H1 (cell line): ENCODE measurements at regions not wholly inside any gene's neighbourhood (a gene's known extent, or its start where the extent isn't known, plus 50 kb on each side); places are given as distances from the start of the nearest gene placed in this dataset.

Source experiments
- CTCF ChIA-PET: fragments of 300-600 bp; sonication (Branson Sonifier 250); formaldehyde crosslinking; loops from one replicate; lab custom pipeline; 2021; ENCODE audit not compliant: partially characterized antibody; lab: Charles Lee
- POLR2A ChIA-PET: fragments of 300-600 bp; sonication (Branson Sonifier 250); formaldehyde crosslinking; loops from one replicate; lab custom pipeline; 2021; ENCODE audit warnings: inconsistent platforms; ENCODE audit not compliant: partially characterized antibody; lab: Charles Lee
- DNase-seq, 2 experiments: peaks; one replicate each; pipeline versions ENCODE4 v3.0.0 to v3.0.0-alpha.2; 2010 to 2022; ENCODE audit warnings: low spot score in 2 of 2, low read depth in 1 of 2, mixed read lengths in 1 of 2
- FAIRE-seq: peaks from 2 replicates; lab custom pipeline; 2011; peaks lifted over from hg19 to GRCh38; lab: Jason Lieb, UNC
- H2AFZ ChIP-seq: 2 replicates; pipeline ENCODE4 v1.8.1; 2012; ENCODE audit warnings: low read length, inconsistent platforms
- H2AK5ac ChIP-seq: 2 replicates; pipeline ENCODE4 v1.6.1; 2013; ENCODE audit warnings: low read depth, low read length
- H2BK120ac ChIP-seq: replicated peaks from 2 replicates; pipeline ENCODE3; 2013; ENCODE audit warnings: low read depth, low read length, inconsistent platforms
- H2BK12ac ChIP-seq: 2 replicates; pipeline ENCODE4 v1.6.1; 2013; ENCODE audit warnings: low read depth, low read length
- H2BK15ac ChIP-seq: 2 replicates; pipeline ENCODE4 v1.6.1; 2013; ENCODE audit warnings: low read length
- H2BK20ac ChIP-seq: 2 replicates; pipeline ENCODE4 v1.6.1; 2013; ENCODE audit warnings: low read length
- H2BK5ac ChIP-seq: 2 replicates; pipeline ENCODE4 v1.6.1; 2013; ENCODE audit warnings: low read depth, low read length
- H3K14ac ChIP-seq: 2 replicates; pipeline ENCODE4 v1.6.1; 2013; ENCODE audit warnings: inconsistent platforms; ENCODE audit not compliant: insufficient read length
- H3K18ac ChIP-seq: 2 replicates; pipeline ENCODE4 v1.6.1; 2013; ENCODE audit warnings: low read length; ENCODE audit errors: extremely low read depth
- H3K23ac ChIP-seq: 2 replicates; pipeline ENCODE4 v1.6.1; 2013; ENCODE audit warnings: inconsistent platforms; ENCODE audit not compliant: insufficient read length
- H3K23me2 ChIP-seq: 2 replicates; pipeline ENCODE4 v1.6.1; 2013; ENCODE audit warnings: low read depth, low read length
- H3K27ac ChIP-seq: 2 replicates; pipeline ENCODE4 v1.6.1; 2011; ENCODE audit warnings: low read depth, low read length, inconsistent platforms
- H3K27me3 ChIP-seq, 4 experiments: replicated peaks in 1 of 4; 1 replicate in 1 of 4; 2 replicates in 3 of 4; pipeline versions ENCODE4 v1.6.1 to v1.8.1; 2011 to 2013; ENCODE audit warnings: low read length in 3 of 4, mild to moderate bottlenecking in 3 of 4, inconsistent platforms in 2 of 4, mixed read lengths in 2 of 4, moderate library complexity in 1 of 4; ENCODE audit not compliant: control insufficient read depth in 3 of 4, insufficient read depth in 3 of 4; ENCODE audit errors: extremely low read depth in 1 of 4
- H3K36me3 ChIP-seq, 4 experiments: 2 replicates each; pipeline versions ENCODE4 v1.6.1 to v1.8.1; 2011 to 2013; ENCODE audit warnings: mild to moderate bottlenecking in 4 of 4, low read length in 3 of 4, moderate library complexity in 2 of 4, control low read depth in 1 of 4, inconsistent platforms in 1 of 4; ENCODE audit not compliant: insufficient read depth in 4 of 4, control insufficient read depth in 2 of 4
- H3K4ac ChIP-seq: replicated peaks from 2 replicates; pipeline ENCODE3; 2013; ENCODE audit warnings: low read length, low read depth, mixed read lengths, inconsistent platforms; ENCODE audit not compliant: insufficient read length
- H3K4me1 ChIP-seq, 4 experiments: replicated peaks in 1 of 4; 1 replicate in 1 of 4; 2 replicates in 3 of 4; pipeline versions ENCODE4 v1.6.1 to v1.8.1; 2011 to 2013; ENCODE audit warnings: low read length in 3 of 4, inconsistent platforms in 2 of 4, mixed read lengths in 1 of 4; ENCODE audit not compliant: insufficient read depth in 4 of 4, control insufficient read depth in 3 of 4
- H3K4me2 ChIP-seq, 2 experiments: 2 replicates each; pipeline versions ENCODE4 v1.6.1 to v1.8.1; 2011 to 2013; ENCODE audit warnings: low read depth in 2 of 2, low read length in 2 of 2, control low read depth in 1 of 2, inconsistent platforms in 1 of 2, mild to moderate bottlenecking in 1 of 2; ENCODE audit not compliant: insufficient read depth in 1 of 2
- H3K4me3 ChIP-seq, 4 experiments: fragments of 200-600, 300-600 bp in 1 of 4; sonication (generic), shearing (Covaris generic), sonication (Bioruptor Twin) in 1 of 4; 2 replicates each; pipeline versions ENCODE4 v1.5.1 to v1.8.1; 2011 to 2016; ENCODE audit warnings: low read length in 4 of 4, low read depth in 3 of 4, control low read depth in 2 of 4, inconsistent platforms in 2 of 4, mild to moderate bottlenecking in 2 of 4, mixed read lengths in 1 of 4, moderate library complexity in 1 of 4; ENCODE audit not compliant: insufficient read depth in 2 of 4; ENCODE audit errors: extremely low read depth in 1 of 4
- H3K56ac ChIP-seq: replicated peaks from 2 replicates; pipeline ENCODE3; 2013; ENCODE audit warnings: low read depth, mild to moderate bottlenecking, mixed read lengths, low read length, inconsistent platforms; ENCODE audit not compliant: insufficient read length
- H3K79me1 ChIP-seq: 2 replicates; pipeline ENCODE4 v1.6.1; 2013; ENCODE audit warnings: low read depth, low read length, control low read depth
- H3K79me2 ChIP-seq, 2 experiments: 2 replicates each; pipeline versions ENCODE4 v1.6.1 to v1.8.1; 2012 to 2013; ENCODE audit warnings: low read length in 2 of 2, mild to moderate bottlenecking in 2 of 2, inconsistent platforms in 1 of 2; ENCODE audit not compliant: insufficient read depth in 2 of 2, control insufficient read depth in 1 of 2
- H3K9ac ChIP-seq, 4 experiments: replicated peaks in 1 of 4; 1 replicate in 1 of 4; 2 replicates in 3 of 4; pipeline versions ENCODE4 v1.6.1 to v1.8.1; 2011 to 2013; ENCODE audit warnings: low read depth in 3 of 4, low read length in 3 of 4, control low read depth in 2 of 4, mild to moderate bottlenecking in 2 of 4, moderate library complexity in 2 of 4, inconsistent platforms in 1 of 4; ENCODE audit errors: extremely low read depth in 1 of 4
- H3K9me3 ChIP-seq, 2 experiments: 2 replicates each; pipeline versions ENCODE4 v1.6.1 to v1.8.1; 2012 to 2013; ENCODE audit warnings: mild to moderate bottlenecking in 2 of 2, moderate library complexity in 2 of 2, control low read depth in 1 of 2, inconsistent platforms in 1 of 2, low read depth in 1 of 2, low read length in 1 of 2, mixed read lengths in 1 of 2; ENCODE audit not compliant: insufficient read depth in 2 of 2
- H4K20me1 ChIP-seq, 2 experiments: replicated peaks in 1 of 2; 2 replicates each; pipeline versions ENCODE3 to v1.8.1; 2011 to 2013; ENCODE audit warnings: inconsistent platforms in 2 of 2, low read length in 2 of 2, mild to moderate bottlenecking in 1 of 2; ENCODE audit not compliant: insufficient read depth in 2 of 2, control insufficient read depth in 1 of 2
- H4K5ac ChIP-seq: 2 replicates; pipeline ENCODE4 v1.6.1; 2013; ENCODE audit warnings: low read length, low read depth, mixed read lengths, inconsistent platforms; ENCODE audit not compliant: insufficient read length
- H4K8ac ChIP-seq: 2 replicates; pipeline ENCODE4 v1.8.0; 2013; ENCODE audit warnings: mild to moderate bottlenecking, moderate library complexity, low read length, inconsistent platforms; ENCODE audit not compliant: insufficient read depth; ENCODE audit errors: extremely low read depth
- H4K91ac ChIP-seq: replicated peaks from 2 replicates; pipeline ENCODE3; 2013; ENCODE audit warnings: low read length, mixed read lengths, inconsistent platforms; ENCODE audit not compliant: insufficient read length
- ATF2 ChIP-seq: IDR thresholded peaks from 2 replicates; pipeline ENCODE4 v1.6.1; 2012; ENCODE audit warnings: low read length, inconsistent platforms
- CHD1 ChIP-seq: IDR thresholded peaks from 2 replicates; pipeline ENCODE4 v1.6.1; 2012; ENCODE audit warnings: low read depth, low read length, improper control_type of control experiment
- CHD2 ChIP-seq: IDR thresholded peaks from 2 replicates; pipeline ENCODE4 v1.6.1; 2012; ENCODE audit warnings: low read length, improper control_type of control experiment
- GABPA ChIP-seq: IDR thresholded peaks from 2 replicates; pipeline ENCODE4 v1.6.1; 2011; ENCODE audit warnings: mild to moderate bottlenecking, low read length, moderate library complexity, borderline replicate concordance; ENCODE audit not compliant: insufficient read depth
- GTF2F1 ChIP-seq: IDR thresholded peaks from 2 replicates; pipeline ENCODE4 v1.6.1; 2012; ENCODE audit warnings: low read depth, low read length, improper control_type of control experiment, borderline replicate concordance
- HDAC6 ChIP-seq: IDR thresholded peaks from one replicate; pipeline ENCODE4 v1.7.1; 2012; ENCODE audit warnings: low read depth, mild to moderate bottlenecking, inconsistent platforms, low read length, moderate library complexity
- KDM4A ChIP-seq: IDR thresholded peaks from one replicate; pipeline ENCODE4 v1.7.1; 2012; ENCODE audit warnings: low read depth, mild to moderate bottlenecking, moderate library complexity, low read length, inconsistent platforms; ENCODE audit not compliant: severe bottlenecking
- NANOG ChIP-seq: IDR thresholded peaks from 2 replicates; pipeline ENCODE4 v1.6.1; 2011; ENCODE audit warnings: low read length, low read depth, mild to moderate bottlenecking, inconsistent platforms; ENCODE audit not compliant: insufficient read depth, poor library complexity, severe bottlenecking
- POU5F1 ChIP-seq: IDR thresholded peaks from 2 replicates; pipeline ENCODE4 v1.6.1; 2011; ENCODE audit warnings: low read depth, mild to moderate bottlenecking, low read length, moderate library complexity
- RNF2 ChIP-seq: fragments of 200-900, 300-1000 bp; sonication (generic); IDR thresholded peaks from 2 replicates; pipeline ENCODE4 v1.7.1; 2016; ENCODE audit warnings: borderline replicate concordance, low read depth, mild to moderate bottlenecking, antibody characterized with exemption, low read length; ENCODE audit not compliant: poor library complexity, severe bottlenecking; ENCODE audit errors: missing control alignments
- SP1 ChIP-seq: IDR thresholded peaks from 2 replicates; pipeline ENCODE4 v1.6.1; 2011; ENCODE audit warnings: low read depth, low read length
- SRF ChIP-seq: IDR thresholded peaks from 2 replicates; pipeline ENCODE4 v1.6.1; 2011; ENCODE audit warnings: mild to moderate bottlenecking, low read depth, low read length, moderate library complexity
- TAF1 ChIP-seq: IDR thresholded peaks from 2 replicates; pipeline ENCODE4 v1.6.1; 2011; ENCODE audit warnings: mild to moderate bottlenecking, low read depth, low read length
- ZNF274 ChIP-seq: IDR thresholded peaks from 2 replicates; pipeline ENCODE4 v1.7.0; 2012; ENCODE audit warnings: low read length, borderline replicate concordance; ENCODE audit errors: extremely low read depth
- WGBS, 2 experiments: shearing (Covaris generic) in 1 of 2; methylation state at CpG; one replicate each; pipeline versions ENCODE4 v1.1.6 to v1.1.7; 2013 to 2015; ENCODE audit warnings: low lambda C conversion rate in 2 of 2, mixed read lengths in 2 of 2, inconsistent platforms in 1 of 2, low coverage in 1 of 2, missing lambda C conversion rate in 1 of 2; ENCODE audit not compliant: insufficient replicate concordance in 2 of 2, insufficient coverage in 1 of 2, insufficient read length in 1 of 2; ENCODE audit errors: extremely low coverage in 1 of 2, missing lambda C conversion rate in 1 of 2; 5-methylcytosine and 5-hydroxymethylcytosine counted together

- 95% methylated on average over 2 of the region's 2 CpGs; no CpG with 5 or more reads in 1 of the 2 experiments for WGBS, 2 experiments
- TF ChIP-seq GABPA, result no peak
- TF ChIP-seq CHD2, result no peak
- no peak for TF ChIP-seq ATF2
- no peak for TF ChIP-seq CHD1
- TF ChIP-seq POU5F1, result no peak
- TF ChIP-seq SP1, result no peak
- no peak for TF ChIP-seq ZNF274
- TF ChIP-seq NANOG, result no peak
- TF ChIP-seq RNF2, result no peak
- no peak for TF ChIP-seq SRF
- TF ChIP-seq GTF2F1, result no peak
- no peak for TF ChIP-seq HDAC6
- TF ChIP-seq TAF1, result no peak
- no peak for TF ChIP-seq KDM4A
Measured at GRCh38 chr3:99319961-99320360, 318.4 kb upstream of the COL8A1 start.

More at GRCh38 chr3:99319961-99320360, 318.4 kb upstream of the COL8A1 start:
- Histone ChIP-seq H3K9ac (no peak overlapping the region), H3K27me3 (no peaks in the 10 kb centered on the region), H3K23me2 (no peaks in the 10 kb centered on the region), H3K18ac (no peak overlapping the region), H3K79me2 (no peaks in the 10 kb centered on the region), H2BK20ac (no peak overlapping the region), H2AFZ (no peak overlapping the region), H3K56ac (no peak overlapping the region), H3K14ac (no peak overlapping the region), H2AK5ac (no peak overlapping the region), H3K27ac (no peak overlapping the region), H2BK15ac (no peak overlapping the region), H3K4ac (no peak overlapping the region), H4K5ac (no peak overlapping the region), H3K36me3 (no peaks in the 10 kb centered on the region), H3K79me1 (no peaks in the 10 kb centered on the region), H3K4me1 (no peaks in the 10 kb centered on the region), H4K91ac (no peak overlapping the region), H2BK5ac (no peak overlapping the region), H4K20me1 (no peaks in the 10 kb centered on the region), H3K4me3 (no peak overlapping the region), H3K23ac (no peak overlapping the region), H3K9me3 (no peaks in the 10 kb centered on the region), H2BK12ac (no peak overlapping the region), H4K8ac (no peak overlapping the region), H2BK120ac (no peak overlapping the region), H3K4me2 (no peak overlapping the region)
- no peak for DNase-seq
- CTCF ChIA-PET, result no interaction called here
- POLR2A ChIA-PET, result no interaction called here
- no peak for FAIRE-seq
